ENCODE measurements at regions not wholly inside any gene's neighbourhood (a gene's known extent, or its start where the extent isn't known, plus 50 kb on each side); places are given as distances from the start of the nearest gene placed in this dataset.

DNA sequence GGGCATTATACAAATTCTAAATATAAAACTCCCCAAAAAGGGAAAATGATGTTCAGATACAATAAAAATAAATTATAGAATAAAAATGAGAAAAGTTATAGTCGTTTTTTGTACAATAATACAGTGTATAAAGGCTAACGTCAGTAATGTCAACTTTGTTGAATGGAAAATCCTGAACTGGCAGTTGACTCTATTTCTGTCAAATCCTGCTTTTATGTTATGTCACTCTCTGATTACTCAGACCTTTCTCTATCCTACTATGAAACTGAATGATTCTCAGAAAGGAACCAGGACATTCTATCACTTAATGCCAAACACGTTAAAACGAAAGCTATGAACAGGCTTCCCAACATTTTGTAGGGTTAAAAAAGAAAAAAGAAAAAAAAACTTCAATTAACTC, 636.4 kb downstream of the USP25 start (continued):
- TF ChIP-seq, protein P1, sequence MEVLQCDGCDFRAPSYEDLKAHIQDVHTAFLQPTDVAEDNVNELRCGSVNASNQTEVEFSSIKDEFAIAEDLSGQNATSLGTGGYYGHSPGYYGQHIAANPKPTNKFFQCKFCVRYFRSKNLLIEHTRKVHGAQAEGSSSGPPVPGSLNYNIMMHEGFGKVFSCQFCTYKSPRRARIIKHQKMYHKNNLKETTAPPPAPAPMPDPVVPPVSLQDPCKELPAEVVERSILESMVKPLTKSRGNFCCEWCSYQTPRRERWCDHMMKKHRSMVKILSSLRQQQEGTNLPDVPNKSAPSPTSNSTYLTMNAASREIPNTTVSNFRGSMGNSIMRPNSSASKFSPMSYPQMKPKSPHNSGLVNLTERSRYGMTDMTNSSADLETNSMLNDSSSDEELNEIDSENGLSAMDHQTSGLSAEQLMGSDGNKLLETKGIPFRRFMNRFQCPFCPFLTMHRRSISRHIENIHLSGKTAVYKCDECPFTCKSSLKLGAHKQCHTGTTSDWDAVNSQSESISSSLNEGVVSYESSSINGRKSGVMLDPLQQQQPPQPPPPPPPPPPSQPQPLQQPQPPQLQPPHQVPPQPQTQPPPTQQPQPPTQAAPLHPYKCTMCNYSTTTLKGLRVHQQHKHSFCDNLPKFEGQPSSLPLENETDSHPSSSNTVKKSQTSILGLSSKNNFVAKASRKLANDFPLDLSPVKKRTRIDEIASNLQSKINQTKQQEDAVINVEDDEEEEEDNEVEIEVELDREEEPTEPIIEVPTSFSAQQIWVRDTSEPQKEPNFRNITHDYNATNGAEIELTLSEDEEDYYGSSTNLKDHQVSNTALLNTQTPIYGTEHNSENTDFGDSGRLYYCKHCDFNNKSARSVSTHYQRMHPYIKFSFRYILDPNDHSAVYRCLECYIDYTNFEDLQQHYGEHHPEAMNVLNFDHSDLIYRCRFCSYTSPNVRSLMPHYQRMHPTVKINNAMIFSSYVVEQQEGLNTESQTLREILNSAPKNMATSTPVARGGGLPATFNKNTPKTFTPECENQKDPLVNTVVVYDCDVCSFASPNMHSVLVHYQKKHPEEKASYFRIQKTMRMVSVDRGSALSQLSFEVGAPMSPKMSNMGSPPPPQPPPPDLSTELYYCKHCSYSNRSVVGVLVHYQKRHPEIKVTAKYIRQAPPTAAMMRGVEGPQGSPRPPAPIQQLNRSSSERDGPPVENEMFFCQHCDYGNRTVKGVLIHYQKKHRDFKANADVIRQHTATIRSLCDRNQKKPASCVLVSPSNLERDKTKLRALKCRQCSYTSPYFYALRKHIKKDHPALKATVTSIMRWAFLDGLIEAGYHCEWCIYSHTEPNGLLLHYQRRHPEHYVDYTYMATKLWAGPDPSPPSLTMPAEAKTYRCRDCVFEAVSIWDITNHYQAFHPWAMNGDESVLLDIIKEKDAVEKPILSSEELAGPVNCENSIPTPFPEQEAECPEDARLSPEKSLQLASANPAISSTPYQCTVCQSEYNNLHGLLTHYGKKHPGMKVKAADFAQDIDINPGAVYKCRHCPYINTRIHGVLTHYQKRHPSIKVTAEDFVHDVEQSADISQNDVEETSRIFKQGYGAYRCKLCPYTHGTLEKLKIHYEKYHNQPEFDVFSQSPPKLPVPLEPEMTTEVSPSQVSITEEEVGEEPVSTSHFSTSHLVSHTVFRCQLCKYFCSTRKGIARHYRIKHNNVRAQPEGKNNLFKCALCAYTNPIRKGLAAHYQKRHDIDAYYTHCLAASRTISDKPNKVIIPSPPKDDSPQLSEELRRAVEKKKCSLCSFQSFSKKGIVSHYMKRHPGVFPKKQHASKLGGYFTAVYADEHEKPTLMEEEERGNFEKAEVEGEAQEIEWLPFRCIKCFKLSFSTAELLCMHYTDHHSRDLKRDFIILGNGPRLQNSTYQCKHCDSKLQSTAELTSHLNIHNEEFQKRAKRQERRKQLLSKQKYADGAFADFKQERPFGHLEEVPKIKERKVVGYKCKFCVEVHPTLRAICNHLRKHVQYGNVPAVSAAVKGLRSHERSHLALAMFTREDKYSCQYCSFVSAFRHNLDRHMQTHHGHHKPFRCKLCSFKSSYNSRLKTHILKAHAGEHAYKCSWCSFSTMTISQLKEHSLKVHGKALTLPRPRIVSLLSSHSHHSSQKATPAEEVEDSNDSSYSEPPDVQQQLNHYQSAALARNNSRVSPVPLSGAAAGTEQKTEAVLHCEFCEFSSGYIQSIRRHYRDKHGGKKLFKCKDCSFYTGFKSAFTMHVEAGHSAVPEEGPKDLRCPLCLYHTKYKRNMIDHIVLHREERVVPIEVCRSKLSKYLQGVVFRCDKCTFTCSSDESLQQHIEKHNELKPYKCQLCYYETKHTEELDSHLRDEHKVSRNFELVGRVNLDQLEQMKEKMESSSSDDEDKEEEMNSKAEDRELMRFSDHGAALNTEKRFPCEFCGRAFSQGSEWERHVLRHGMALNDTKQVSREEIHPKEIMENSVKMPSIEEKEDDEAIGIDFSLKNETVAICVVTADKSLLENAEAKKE (CRISPR knock-in tag; IDR thresholded peaks at IDR 0.05), result no peak
- TF ChIP-seq CREB1 (CRISPR knock-in tag; IDR thresholded peaks at IDR 0.05; ENCODE audit: low read depth) (no peak), NANOG (IDR thresholded peaks at IDR 0.05; ENCODE audit: borderline replicate concordance) (no peak), ZNF331 (CRISPR knock-in tag; IDR thresholded peaks at IDR 0.05; ENCODE audit: low read depth) (no peak)
- TF ChIP-seq, protein P2, sequence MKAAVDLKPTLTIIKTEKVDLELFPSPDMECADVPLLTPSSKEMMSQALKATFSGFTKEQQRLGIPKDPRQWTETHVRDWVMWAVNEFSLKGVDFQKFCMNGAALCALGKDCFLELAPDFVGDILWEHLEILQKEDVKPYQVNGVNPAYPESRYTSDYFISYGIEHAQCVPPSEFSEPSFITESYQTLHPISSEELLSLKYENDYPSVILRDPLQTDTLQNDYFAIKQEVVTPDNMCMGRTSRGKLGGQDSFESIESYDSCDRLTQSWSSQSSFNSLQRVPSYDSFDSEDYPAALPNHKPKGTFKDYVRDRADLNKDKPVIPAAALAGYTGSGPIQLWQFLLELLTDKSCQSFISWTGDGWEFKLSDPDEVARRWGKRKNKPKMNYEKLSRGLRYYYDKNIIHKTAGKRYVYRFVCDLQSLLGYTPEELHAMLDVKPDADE (IDR thresholded peaks at IDR 0.05), result no peak

DNA sequence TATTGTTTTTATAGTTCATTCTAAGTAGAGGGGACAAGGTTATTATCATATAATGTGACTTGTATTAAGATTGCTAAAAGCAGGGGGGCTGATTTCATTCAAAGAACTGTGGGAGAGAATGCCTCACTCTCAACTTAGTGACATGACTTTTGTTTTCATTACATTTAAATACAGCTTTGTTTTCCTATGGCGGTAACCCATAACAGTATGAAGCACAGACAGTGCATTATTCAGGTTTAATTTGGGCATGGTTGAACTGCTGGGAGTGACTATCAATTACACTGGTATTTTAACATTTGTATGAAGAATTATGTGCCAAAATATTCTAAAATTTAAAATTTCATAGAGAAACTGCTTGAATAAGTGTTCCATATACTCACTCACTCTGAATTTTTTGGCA, 637.3 kb downstream of the USP25 start:
- no peaks in the 10 kb centered on the region for H3K4me1 Mint-ChIP-seq
- no peaks in the 10 kb centered on the region for H3K36me3 Mint-ChIP-seq (ENCODE audit: low read depth)
- H3F3A ChIP-seq (replicated peaks; ENCODE audit: low read depth), result no peaks in the 10 kb centered on the region
- ATAC-seq, result no peak
- no peak overlapping the region for H3K4me3 Mint-ChIP-seq
- no peaks in the 10 kb centered on the region for H3K79me2 ChIP-seq (replicated peaks; ENCODE audit: insufficient read depth)
- H3K4me1 ChIP-seq (ENCODE audit: insufficient read depth), result no peaks in the 10 kb centered on the region
- no peaks in the 10 kb centered on the region for H4K20me1 ChIP-seq (replicated peaks; ENCODE audit: insufficient read depth)
- H3K27ac Mint-ChIP-seq, result no peak overlapping the region
- H3K9me2 ChIP-seq (ENCODE audit: insufficient read depth), result no peaks in the 10 kb centered on the region
- no peaks in the 10 kb centered on the region for H3K9me3 Mint-ChIP-seq
- no peak overlapping the region for H3K27ac ChIP-seq (ENCODE audit: low read depth)
- H3K4me3 ChIP-seq, result no peak overlapping the region
- H3K27me3 ChIP-seq (ENCODE audit: insufficient read depth), result no peaks in the 10 kb centered on the region
- no peak overlapping the region for H2AFZ ChIP-seq
- H3K4me2 ChIP-seq, result no peak overlapping the region
- H3K27me3 Mint-ChIP-seq (ENCODE audit: insufficient read depth, low read depth, poor library complexity), result no peaks in the 10 kb centered on the region
- no peaks in the 10 kb centered on the region for H3K36me3 ChIP-seq (ENCODE audit: insufficient read depth)
- no peak for DNase-seq (ENCODE audit: low spot score)
- TF ChIP-seq EZH2 (IDR thresholded peaks at IDR 0.05; ENCODE audit: low read depth, unreplicated experiment) (no peak), JUNB (IDR thresholded peaks at IDR 0.05; ENCODE audit: unreplicated experiment) (no peak), STAT1 (IDR thresholded peaks at IDR 0.05; ENCODE audit: unreplicated experiment) (no peak), CREB1 (CRISPR knock-in tag; IDR thresholded peaks at IDR 0.05; ENCODE audit: low read depth) (no peak), POLR2AphosphoS5 (IDR thresholded peaks at IDR 0.05; ENCODE audit: low read depth) (no peak), NANOG (IDR thresholded peaks at IDR 0.05; ENCODE audit: borderline replicate concordance) (no peak), ZNF331 (CRISPR knock-in tag; IDR thresholded peaks at IDR 0.05; ENCODE audit: low read depth) (no peak)
- TF ChIP-seq, protein P3, sequence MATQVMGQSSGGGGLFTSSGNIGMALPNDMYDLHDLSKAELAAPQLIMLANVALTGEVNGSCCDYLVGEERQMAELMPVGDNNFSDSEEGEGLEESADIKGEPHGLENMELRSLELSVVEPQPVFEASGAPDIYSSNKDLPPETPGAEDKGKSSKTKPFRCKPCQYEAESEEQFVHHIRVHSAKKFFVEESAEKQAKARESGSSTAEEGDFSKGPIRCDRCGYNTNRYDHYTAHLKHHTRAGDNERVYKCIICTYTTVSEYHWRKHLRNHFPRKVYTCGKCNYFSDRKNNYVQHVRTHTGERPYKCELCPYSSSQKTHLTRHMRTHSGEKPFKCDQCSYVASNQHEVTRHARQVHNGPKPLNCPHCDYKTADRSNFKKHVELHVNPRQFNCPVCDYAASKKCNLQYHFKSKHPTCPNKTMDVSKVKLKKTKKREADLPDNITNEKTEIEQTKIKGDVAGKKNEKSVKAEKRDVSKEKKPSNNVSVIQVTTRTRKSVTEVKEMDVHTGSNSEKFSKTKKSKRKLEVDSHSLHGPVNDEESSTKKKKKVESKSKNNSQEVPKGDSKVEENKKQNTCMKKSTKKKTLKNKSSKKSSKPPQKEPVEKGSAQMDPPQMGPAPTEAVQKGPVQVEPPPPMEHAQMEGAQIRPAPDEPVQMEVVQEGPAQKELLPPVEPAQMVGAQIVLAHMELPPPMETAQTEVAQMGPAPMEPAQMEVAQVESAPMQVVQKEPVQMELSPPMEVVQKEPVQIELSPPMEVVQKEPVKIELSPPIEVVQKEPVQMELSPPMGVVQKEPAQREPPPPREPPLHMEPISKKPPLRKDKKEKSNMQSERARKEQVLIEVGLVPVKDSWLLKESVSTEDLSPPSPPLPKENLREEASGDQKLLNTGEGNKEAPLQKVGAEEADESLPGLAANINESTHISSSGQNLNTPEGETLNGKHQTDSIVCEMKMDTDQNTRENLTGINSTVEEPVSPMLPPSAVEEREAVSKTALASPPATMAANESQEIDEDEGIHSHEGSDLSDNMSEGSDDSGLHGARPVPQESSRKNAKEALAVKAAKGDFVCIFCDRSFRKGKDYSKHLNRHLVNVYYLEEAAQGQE (IDR thresholded peaks at IDR 0.05; ENCODE audit: unreplicated experiment), result no peak
- TF ChIP-seq, protein P4, sequence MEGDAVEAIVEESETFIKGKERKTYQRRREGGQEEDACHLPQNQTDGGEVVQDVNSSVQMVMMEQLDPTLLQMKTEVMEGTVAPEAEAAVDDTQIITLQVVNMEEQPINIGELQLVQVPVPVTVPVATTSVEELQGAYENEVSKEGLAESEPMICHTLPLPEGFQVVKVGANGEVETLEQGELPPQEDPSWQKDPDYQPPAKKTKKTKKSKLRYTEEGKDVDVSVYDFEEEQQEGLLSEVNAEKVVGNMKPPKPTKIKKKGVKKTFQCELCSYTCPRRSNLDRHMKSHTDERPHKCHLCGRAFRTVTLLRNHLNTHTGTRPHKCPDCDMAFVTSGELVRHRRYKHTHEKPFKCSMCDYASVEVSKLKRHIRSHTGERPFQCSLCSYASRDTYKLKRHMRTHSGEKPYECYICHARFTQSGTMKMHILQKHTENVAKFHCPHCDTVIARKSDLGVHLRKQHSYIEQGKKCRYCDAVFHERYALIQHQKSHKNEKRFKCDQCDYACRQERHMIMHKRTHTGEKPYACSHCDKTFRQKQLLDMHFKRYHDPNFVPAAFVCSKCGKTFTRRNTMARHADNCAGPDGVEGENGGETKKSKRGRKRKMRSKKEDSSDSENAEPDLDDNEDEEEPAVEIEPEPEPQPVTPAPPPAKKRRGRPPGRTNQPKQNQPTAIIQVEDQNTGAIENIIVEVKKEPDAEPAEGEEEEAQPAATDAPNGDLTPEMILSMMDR (conservative IDR thresholded peaks at IDR 0.05; ENCODE audit: low read depth in 2 of 2), result no peak
- TF ChIP-seq, protein P2 (IDR thresholded peaks at IDR 0.05), result no peak

Measured in GM23338 (cell line).